Jurkat, Clone E6-1 (cell line): ENCODE measurements at regions not wholly inside any gene's neighbourhood (a gene's known extent, or its start where the extent isn't known, plus 50 kb on each side); places are given as distances from the start of the nearest gene placed in this dataset.
"Not testable (repeated sequence)": the region's sequence is repeated elsewhere in the genome, so short reads cannot be mapped to it uniquely, and the experiment has no call there.

Source experiments
- DNase-seq: peaks from one replicate; pipeline ENCODE4 v3.0.0-alpha.2; 2011; ENCODE audit warnings: low read depth, low spot score
- H3K4me3 ChIP-seq: 2 replicates; pipeline ENCODE4 v1.5.1; 2011; ENCODE audit warnings: mild to moderate bottlenecking, low read length, control low read depth, moderate library complexity

DNA sequence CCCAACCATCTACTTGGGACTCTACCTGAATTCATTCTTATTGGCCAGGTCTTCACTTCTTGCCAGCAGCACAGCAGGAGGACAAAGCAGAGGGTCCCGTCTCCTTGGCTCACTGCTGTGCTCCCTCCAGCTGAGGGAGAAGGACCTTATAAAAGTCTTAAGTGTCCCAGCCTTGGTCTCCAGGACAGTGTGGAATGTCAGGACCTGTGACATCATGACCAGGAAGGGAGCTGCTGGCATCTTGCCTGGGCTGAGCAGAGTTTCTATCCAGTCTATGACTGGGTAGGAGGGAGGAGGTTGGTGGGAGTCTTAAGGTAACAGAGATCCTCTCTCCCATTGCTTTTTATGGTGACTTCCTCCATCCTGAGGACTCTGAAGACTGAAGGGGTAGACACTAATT is 56.6 kb upstream of the ANKRD10 start:
- no peak overlapping the region for H3K4me3 ChIP-seq
- no peak for DNase-seq

DNA sequence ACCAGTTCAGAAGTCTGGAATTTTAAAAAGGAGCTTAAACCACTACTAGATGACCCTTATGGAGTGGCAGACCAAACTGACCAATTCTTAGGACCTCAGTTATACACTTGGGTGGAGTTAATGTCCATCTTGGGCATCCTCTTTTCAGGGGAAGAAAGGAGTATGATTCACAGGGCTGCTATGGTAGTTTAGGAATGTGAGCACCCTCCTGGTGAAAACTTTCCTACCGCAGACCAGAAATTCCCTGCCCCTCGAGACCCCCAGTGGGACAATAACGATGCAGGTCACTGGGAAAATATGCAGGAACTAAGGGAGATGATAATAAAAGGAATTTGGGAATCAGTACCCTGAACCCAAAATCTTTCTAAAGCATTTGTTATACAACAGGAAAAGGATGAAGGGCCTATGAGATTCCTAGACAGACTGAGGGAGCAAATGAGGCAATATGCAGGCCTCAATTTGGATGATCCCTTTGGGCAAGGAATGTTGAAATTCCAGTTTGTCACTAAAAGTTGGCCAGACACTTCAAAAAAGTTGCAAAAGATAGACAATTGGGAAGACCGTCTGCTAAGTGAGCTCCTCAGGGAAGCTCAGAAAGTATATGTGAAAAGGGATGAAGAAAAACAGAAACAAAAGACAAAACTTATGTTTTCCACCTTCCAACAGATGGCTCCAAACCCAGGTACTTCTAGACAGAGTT is 52.4 kb upstream of the ANKRD10 start:
- not testable (repeated sequence) for DNase-seq, H3K4me3 ChIP-seq

DNA sequence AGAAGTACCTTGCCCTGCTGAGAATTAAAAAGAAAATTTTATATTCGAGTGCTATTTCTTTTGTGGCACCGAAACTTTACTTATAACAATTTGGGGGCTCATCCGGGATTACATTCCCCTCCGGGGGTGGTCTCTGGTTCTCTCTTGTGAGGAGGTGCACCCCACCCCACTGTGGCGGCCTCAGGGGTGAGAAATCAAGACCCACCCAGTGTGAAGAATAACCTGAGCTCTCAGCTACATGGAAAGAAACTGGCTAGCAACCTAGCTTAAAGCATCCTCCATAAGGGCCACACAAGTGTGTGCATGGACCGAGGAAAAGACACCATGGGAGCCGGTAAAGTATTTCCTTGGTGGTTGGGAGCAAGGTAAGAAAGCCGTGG is 50.9 kb upstream of the ANKRD10 start:
- H3K4me3 ChIP-seq: no peak overlapping the region
- DNase-seq: no peak

DNA sequence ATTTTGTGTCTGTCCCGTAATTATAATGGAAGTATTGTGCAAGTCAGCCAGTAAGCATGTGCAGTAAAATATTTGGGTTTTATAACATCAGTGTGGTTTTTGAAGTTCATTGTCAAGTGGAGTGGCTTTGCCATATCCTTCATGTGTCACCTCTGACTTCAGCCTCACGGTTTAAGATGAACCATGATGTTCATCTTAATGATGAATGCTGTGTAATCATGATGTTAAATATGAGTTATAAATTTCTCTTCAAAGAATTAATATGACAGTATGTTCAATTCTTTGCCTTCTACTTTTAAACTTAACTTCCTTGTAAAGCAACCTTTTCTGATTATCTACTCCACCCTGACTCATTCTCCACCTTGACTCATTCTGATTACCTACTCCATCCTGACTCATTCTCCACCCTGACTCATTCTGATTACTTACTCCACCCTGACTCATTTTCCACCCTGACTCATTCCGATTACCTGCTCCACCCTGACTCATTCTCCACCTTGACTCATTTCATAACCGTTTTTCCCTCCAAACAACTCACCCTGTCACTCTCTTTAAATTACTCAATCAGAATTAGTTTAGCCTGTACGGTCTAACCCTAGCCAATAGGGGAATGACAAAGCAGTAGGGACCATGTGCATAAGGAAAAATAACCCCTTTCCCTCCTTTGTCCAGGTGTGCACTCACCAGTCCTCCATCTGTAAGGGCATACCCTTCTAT is 50.3 kb upstream of the ANKRD10 start:
- H3K4me3 ChIP-seq: no peak overlapping the region
- no peak for DNase-seq
